ENCODE measurements at regions not wholly inside any gene's neighbourhood (a gene's known extent, or its start where the extent isn't known, plus 50 kb on each side); places are given as distances from the start of the nearest gene placed in this dataset.

DNA sequence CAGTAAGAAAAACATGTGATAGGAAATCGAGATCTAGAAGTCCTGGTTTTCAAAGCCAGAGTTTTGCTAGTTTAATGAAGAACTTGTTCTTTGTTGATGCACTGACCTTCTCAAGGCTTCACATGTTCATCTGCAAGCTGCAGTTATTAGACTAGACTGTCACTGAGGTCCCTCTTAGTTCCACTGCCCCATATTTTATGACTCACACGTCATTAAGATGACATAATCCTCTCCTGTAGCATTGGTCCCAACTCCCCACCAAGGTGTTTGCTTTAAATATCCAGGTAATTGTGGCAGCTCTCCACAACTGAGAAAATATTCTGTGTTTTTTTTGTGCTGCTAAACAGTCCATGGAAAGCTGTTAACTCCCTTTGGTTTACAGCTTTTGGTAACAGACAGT, 149.7 kb downstream of the MREG start:
- CTCF ChIA-PET = no interaction called here

DNA sequence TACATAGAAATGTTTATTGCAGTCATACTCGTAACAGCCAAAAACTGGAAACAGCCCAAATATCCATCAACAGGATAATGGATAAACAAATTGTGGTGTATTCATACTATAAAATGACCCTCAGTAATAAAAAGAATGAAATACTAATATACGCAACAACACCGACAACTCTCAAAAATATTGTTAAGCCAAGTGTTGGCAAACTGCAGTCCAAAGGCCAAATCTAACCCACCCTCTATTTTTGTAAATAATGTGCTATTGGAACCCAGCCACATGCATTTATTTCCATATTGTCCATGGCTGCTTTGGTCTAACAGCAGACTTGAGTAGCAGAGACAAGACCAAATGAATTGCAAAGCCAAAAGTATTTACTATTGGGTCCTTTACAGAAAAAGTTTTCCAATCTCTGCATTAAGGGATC, 151.0 kb downstream of the MREG start:
- no peaks in the 10 kb centered on the region for H4K20me1 ChIP-seq (ENCODE audit: low read length)
- no peak overlapping the region for H3K4me3 ChIP-seq (ENCODE audit: low read length)
- H3K4me2 ChIP-seq (ENCODE audit: low read length) = no peak overlapping the region
- H2AFZ ChIP-seq (ENCODE audit: low read length) = no peak overlapping the region
- BruUV-seq (replicated peaks) = no TSS peak
- H3K27ac ChIP-seq (ENCODE audit: low read length) = no peak overlapping the region
- no peaks in the 10 kb centered on the region for H3K79me2 ChIP-seq (ENCODE audit: low read length)
- ATAC-seq (no peak), DNase-seq (no peak)
- H3K9me3 ChIP-seq (ENCODE audit: low read length) = no peaks in the 10 kb centered on the region
- H3K36me3 ChIP-seq (ENCODE audit: low read depth, low read length) = no peaks in the 10 kb centered on the region
- H3K27me3 ChIP-seq (ENCODE audit: low read length) = no peaks in the 10 kb centered on the region
- H3K9ac ChIP-seq (ENCODE audit: low read length) = no peak overlapping the region
- H3F3A ChIP-seq (ENCODE audit: low read length, unreplicated experiment) = no peaks in the 10 kb centered on the region
- H3K9me2 ChIP-seq (replicated peaks; ENCODE audit: low read length) = 0 out of 2 replicates have a peak, but pooled peaks cover 3% of the 10 kb centered on the region
- intact Hi-C loops (cut with micrococcal nuclease) = no loop called here
- POLR2A ChIA-PET (ENCODE audit: unreplicated experiment) = no interaction called here
- no peaks in the 10 kb centered on the region for H3K4me1 ChIP-seq (ENCODE audit: insufficient read depth, low read length)
- CTCF ChIA-PET = no interaction called here
- TF ChIP-seq EZH2 (IDR thresholded peaks at IDR 0.05; ENCODE audit: low read length, unreplicated experiment) (no peak), EZH2phosphoT487 (IDR thresholded peaks at IDR 0.05; ENCODE audit: borderline replicate concordance, low read length) (no peak)
- TF ChIP-seq, protein P1, sequence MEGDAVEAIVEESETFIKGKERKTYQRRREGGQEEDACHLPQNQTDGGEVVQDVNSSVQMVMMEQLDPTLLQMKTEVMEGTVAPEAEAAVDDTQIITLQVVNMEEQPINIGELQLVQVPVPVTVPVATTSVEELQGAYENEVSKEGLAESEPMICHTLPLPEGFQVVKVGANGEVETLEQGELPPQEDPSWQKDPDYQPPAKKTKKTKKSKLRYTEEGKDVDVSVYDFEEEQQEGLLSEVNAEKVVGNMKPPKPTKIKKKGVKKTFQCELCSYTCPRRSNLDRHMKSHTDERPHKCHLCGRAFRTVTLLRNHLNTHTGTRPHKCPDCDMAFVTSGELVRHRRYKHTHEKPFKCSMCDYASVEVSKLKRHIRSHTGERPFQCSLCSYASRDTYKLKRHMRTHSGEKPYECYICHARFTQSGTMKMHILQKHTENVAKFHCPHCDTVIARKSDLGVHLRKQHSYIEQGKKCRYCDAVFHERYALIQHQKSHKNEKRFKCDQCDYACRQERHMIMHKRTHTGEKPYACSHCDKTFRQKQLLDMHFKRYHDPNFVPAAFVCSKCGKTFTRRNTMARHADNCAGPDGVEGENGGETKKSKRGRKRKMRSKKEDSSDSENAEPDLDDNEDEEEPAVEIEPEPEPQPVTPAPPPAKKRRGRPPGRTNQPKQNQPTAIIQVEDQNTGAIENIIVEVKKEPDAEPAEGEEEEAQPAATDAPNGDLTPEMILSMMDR (conservative IDR thresholded peaks at IDR 0.05; ENCODE audit: low read depth, low read length) = no peak

More for the DNA sequence above, 149.7 kb downstream of the MREG start:
- Histone ChIP-seq H3K36me3 (ENCODE audit: low read depth, low read length) (no peaks in the 10 kb centered on the region), H3K27ac (ENCODE audit: low read length) (no peak overlapping the region), H3F3A (ENCODE audit: low read length, unreplicated experiment) (no peaks in the 10 kb centered on the region), H3K4me1 (ENCODE audit: insufficient read depth, low read length) (no peaks in the 10 kb centered on the region), H2AFZ (ENCODE audit: low read length) (no peak overlapping the region), H3K4me2 (ENCODE audit: low read length) (no peak overlapping the region), H3K4me3 (ENCODE audit: low read length) (no peak overlapping the region), H4K20me1 (ENCODE audit: low read length) (no peaks in the 10 kb centered on the region), H3K9me3 (ENCODE audit: low read length) (no peaks in the 10 kb centered on the region), H3K9ac (ENCODE audit: low read length) (no peak overlapping the region), H3K9me2 (replicated peaks; ENCODE audit: low read length) (0 out of 2 replicates have a peak, but pooled peaks cover 3% of the 10 kb centered on the region), H3K79me2 (ENCODE audit: low read length) (no peaks in the 10 kb centered on the region), H3K27me3 (ENCODE audit: low read length) (no peaks in the 10 kb centered on the region)
- TF ChIP-seq, protein P1 (conservative IDR thresholded peaks at IDR 0.05; ENCODE audit: low read depth, low read length) = no peak
- no peak for TF ChIP-seq EZH2 (IDR thresholded peaks at IDR 0.05; ENCODE audit: low read length, unreplicated experiment)
- no peak for TF ChIP-seq EZH2phosphoT487 (IDR thresholded peaks at IDR 0.05; ENCODE audit: borderline replicate concordance, low read length)
- ATAC-seq (no peak), DNase-seq (no peak)
- POLR2A ChIA-PET (ENCODE audit: unreplicated experiment) = no interaction called here
- no TSS peak for BruUV-seq (replicated peaks)
- intact Hi-C loops (cut with micrococcal nuclease) = no loop called here

DNA sequence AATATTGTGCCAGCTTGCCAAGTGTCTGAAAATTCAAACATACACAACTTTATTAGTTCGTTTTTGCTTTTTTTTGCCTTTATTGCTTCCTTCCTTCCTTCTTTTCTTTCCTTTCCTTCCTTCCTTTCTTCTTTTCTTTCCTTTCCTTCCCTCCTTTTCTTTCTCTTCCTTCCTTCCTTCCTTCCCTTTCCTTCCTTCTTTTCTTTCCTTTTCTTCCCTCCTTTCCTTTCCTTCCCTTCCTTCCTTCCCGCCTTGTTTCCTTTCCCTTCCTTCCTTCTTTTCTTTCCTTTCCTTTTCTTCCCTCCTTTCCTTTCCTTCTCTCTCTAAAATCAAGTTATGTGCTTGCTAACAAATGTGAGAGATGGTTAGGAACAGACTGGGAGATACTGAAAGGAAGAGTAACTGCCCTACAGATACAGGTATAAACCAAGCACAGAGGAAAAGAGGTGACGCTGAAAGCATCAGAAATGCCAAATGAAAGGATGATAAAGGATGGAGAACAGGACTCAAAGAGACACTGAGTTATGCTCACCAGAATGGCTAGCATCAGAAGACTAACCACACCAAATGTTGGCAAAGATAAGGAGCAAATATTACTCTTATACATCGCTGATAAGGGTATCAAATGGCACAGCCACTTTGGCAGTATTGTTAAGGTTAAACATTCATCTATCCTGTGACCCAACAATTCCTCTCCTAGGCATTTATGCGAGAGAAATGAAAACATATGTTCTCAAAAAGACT, 151.6 kb downstream of the MREG start:
- CTCF ChIA-PET = no interaction called here
- ATAC-seq (no peak), DNase-seq (no peak)
- Histone ChIP-seq H3K9me2 (replicated peaks; ENCODE audit: low read length) (0 out of 2 replicates have a peak, but pooled peaks cover 3% of the 10 kb centered on the region), H3K9ac (ENCODE audit: low read length) (no peak overlapping the region), H3K27ac (ENCODE audit: low read length) (no peak overlapping the region), H3K27me3 (ENCODE audit: low read length) (no peaks in the 10 kb centered on the region), H3K9me3 (ENCODE audit: low read length) (no peaks in the 10 kb centered on the region), H4K20me1 (ENCODE audit: low read length) (no peaks in the 10 kb centered on the region), H2AFZ (ENCODE audit: low read length) (no peak overlapping the region), H3K4me1 (ENCODE audit: insufficient read depth, low read length) (no peaks in the 10 kb centered on the region), H3K4me3 (ENCODE audit: low read length) (no peak overlapping the region), H3K4me2 (ENCODE audit: low read length) (no peak overlapping the region), H3K79me2 (ENCODE audit: low read length) (no peaks in the 10 kb centered on the region), H3K36me3 (ENCODE audit: low read depth, low read length) (no peaks in the 10 kb centered on the region), H3F3A (ENCODE audit: low read length, unreplicated experiment) (no peaks in the 10 kb centered on the region)
- POLR2A ChIA-PET (ENCODE audit: unreplicated experiment) = no interaction called here
- TF ChIP-seq EZH2phosphoT487 (IDR thresholded peaks at IDR 0.05; ENCODE audit: borderline replicate concordance, low read length) (no peak), EZH2 (IDR thresholded peaks at IDR 0.05; ENCODE audit: low read length, unreplicated experiment) (no peak)
- TF ChIP-seq, protein P1 (conservative IDR thresholded peaks at IDR 0.05; ENCODE audit: low read depth, low read length) = no peak
- intact Hi-C loops (cut with micrococcal nuclease) = no loop called here
- BruUV-seq (replicated peaks) = no TSS peak
